Lower leg skin (tissue), 4 donors: ENCODE measurements at regions not wholly inside any gene's neighbourhood (a gene's known extent, or its start where the extent isn't known, plus 50 kb on each side); places are given as distances from the start of the nearest gene placed in this dataset.

ENCODE experiments used
- DNase-seq, 2 donors: peaks; one replicate each; pipeline ENCODE4 v3.0.0-alpha.2; 2019; ENCODE audit warnings: low spot score in 2 of 2
- H3K4me3 ChIP-seq: fragments of 200-600 bp; sonication (generic); 2 replicates; pipeline ENCODE4 v1.5.1; 2017; ENCODE audit warnings: mild to moderate bottlenecking, low read depth; ENCODE audit not compliant: poor library complexity, severe bottlenecking
- POLR2A ChIP-seq, 2 donors: fragments of 450-650 bp; IDR thresholded peaks; one replicate each; pipeline ENCODE4 v1.6.1; 2016 to 2017; ENCODE audit warnings: antibody characterized with exemption in 2 of 2, mild to moderate bottlenecking in 1 of 2, moderate library complexity in 1 of 2
- WGBS, 2 donors: methylation state at CpG; one replicate each; pipeline ENCODE4 v1.1.5; 2018; 5-methylcytosine and 5-hydroxymethylcytosine counted together
- intact Hi-C: fragments of 100-400 bp; cut with DNase I; formaldehyde crosslinking; loops from one replicate; pipeline ENCODE4 v1.15.0; 2023; ENCODE audit warnings: low total_unique reads
- TF ChIP-seq, protein P1 (sequence below), 3 donors: fragments of 450-650 bp; IDR thresholded peaks; one replicate each; pipeline ENCODE4 v1.5.1; 2016; ENCODE audit warnings: antibody characterized with exemption in 3 of 3, mild to moderate bottlenecking in 3 of 3, moderate library complexity in 2 of 3

DNA sequence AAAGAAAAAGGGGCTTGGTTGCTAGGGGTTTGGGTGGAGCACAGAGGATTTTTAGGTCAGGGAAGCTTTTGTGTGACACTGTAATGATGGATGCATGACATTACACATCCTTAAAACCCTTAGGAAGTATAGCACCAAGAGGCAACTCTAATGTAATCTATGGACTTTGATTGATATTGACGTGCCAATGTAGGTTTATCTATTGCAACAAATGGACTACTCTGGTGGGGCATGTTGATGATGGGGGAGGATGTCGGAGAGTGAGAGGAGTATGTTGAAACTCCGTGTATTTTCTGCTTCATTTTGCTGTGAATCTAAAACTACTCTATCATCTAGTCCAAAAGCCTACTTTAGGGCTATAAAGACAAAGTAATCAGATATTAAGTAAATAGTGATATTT lies 72.3 kb upstream of the PAX6 start:
- intact Hi-C loops: no loop called here

DNA sequence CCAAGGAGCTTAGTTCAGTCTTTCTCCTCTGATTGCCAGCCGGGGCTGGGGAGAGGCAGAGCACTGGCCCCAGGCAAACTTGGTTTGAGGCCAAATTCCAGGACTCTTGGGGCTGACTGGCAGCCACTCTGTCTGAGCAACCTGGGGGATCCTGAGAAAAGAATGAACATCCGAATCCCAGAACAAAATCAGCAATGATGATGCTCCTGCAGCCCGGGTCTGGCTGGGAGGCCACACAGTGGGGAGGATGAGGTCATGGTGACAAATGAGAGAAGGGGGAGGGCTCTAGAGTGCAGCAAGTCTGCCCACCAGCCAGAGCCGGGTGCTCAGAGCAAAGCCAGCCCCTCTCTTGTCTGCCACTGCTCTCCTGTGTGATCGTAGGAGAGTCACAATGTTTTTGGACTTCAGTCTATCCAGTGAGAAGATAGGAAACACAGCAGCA lies 71.8 kb upstream of the PAX6 start:
- TF ChIP-seq POLR2A (IDR thresholded peaks at IDR 0.05): no peak
- TF ChIP-seq, protein P1, sequence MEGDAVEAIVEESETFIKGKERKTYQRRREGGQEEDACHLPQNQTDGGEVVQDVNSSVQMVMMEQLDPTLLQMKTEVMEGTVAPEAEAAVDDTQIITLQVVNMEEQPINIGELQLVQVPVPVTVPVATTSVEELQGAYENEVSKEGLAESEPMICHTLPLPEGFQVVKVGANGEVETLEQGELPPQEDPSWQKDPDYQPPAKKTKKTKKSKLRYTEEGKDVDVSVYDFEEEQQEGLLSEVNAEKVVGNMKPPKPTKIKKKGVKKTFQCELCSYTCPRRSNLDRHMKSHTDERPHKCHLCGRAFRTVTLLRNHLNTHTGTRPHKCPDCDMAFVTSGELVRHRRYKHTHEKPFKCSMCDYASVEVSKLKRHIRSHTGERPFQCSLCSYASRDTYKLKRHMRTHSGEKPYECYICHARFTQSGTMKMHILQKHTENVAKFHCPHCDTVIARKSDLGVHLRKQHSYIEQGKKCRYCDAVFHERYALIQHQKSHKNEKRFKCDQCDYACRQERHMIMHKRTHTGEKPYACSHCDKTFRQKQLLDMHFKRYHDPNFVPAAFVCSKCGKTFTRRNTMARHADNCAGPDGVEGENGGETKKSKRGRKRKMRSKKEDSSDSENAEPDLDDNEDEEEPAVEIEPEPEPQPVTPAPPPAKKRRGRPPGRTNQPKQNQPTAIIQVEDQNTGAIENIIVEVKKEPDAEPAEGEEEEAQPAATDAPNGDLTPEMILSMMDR (IDR thresholded peaks at IDR 0.05): no peak
- DNase-seq: no peak
- no peak overlapping the region for H3K4me3 ChIP-seq
- WGBS, 2 donors: 15 to 22% methylated on average over 5 of the region's 5 CpGs
- intact Hi-C loops: no loop called here

More for the DNA sequence above, 72.3 kb upstream of the PAX6 start:
- DNase-seq: no peak
- TF ChIP-seq POLR2A (IDR thresholded peaks at IDR 0.05): no peak
- TF ChIP-seq, protein P1 (IDR thresholded peaks at IDR 0.05): no peak
- WGBS, 2 donors: 79 to 88% methylated on average over 3 of the region's 3 CpGs
- H3K4me3 ChIP-seq: no peak overlapping the region

DNA sequence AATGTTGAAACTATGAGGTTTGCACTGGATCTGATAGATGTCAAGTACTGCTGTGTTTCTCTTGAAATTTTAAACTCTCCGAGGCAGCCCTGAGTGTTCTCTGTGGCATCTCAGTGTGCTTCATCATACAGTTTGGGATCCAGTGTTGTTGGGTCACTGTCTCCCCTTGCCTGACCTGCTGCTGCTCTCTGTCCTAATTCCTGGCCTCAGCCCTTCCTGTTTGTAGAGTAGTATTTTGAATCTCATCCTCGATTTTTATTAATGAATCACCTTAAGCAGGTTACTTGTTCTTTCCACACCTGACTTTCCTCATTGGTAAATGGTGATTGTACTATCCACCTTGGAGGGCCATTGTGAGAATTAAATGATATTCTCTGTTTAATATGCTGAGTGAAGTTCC lies 70.7 kb upstream of the PAX6 start:
- intact Hi-C loops: no loop called here
- DNase-seq: no peak
- no peak overlapping the region for H3K4me3 ChIP-seq
- 62 to 68% methylated on average over 2 of the region's 2 CpGs for WGBS, 2 donors
- TF ChIP-seq, protein P1 (IDR thresholded peaks at IDR 0.05): no peak
- no peak for TF ChIP-seq POLR2A (IDR thresholded peaks at IDR 0.05)

DNA sequence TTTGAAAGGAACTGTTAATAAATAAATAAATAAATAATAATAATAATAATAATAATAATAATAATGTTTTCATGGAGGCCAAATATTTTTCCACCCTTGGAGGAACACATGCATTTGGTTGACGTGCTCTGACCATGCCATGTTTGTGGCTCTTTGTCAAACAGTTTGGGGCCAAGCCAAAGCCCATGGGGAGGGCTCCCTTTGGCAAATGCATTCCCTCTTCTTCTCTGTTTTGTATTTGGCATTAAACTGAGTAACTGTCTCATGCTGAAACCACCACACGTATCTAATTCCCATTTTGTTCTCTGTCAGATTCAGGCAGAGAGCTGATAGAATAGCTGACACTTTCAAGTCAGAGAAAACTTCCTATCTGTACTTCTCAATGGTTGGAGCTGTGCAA lies 68.6 kb upstream of the PAX6 start:
- DNase-seq: no peak
- H3K4me3 ChIP-seq: no peak overlapping the region
- WGBS, 2 donors: 55 to 63% methylated on average over 2 of the region's 2 CpGs
- no peak for TF ChIP-seq POLR2A (IDR thresholded peaks at IDR 0.05)
- TF ChIP-seq, protein P1 (IDR thresholded peaks at IDR 0.05): no peak
- intact Hi-C loops: no loop called here

- TF ChIP-seq, protein P1 (IDR thresholded peaks at IDR 0.05): no peak
- TF ChIP-seq POLR2A (IDR thresholded peaks at IDR 0.05): no peak
- intact Hi-C loops: loop anchor here (1.0 kb wide), 1 partner anchor 22 kb away; no protein-coding TSS in a partner anchor
- DNase-seq: no peak
- WGBS, 2 donors: 85 to 87% methylated on average over 3 of the region's 3 CpGs
- H3K4me3 ChIP-seq: no peak overlapping the region
Measured at GRCh38 chr11:31877863-31878262, 66.7 kb upstream of the PAX6 start.

GRCh38 chr11:31877083-31877482 lies 66.0 kb upstream of the PAX6 start:
- 52% methylated on average over 4 of the region's 4 CpGs for WGBS, 2 donors
- TF ChIP-seq, protein P1 (IDR thresholded peaks at IDR 0.05): no peak
- no peak for TF ChIP-seq POLR2A (IDR thresholded peaks at IDR 0.05)
- DNase-seq: no peak
- no peak overlapping the region for H3K4me3 ChIP-seq
- intact Hi-C loops: loop anchor here (1.0 kb wide), 1 partner anchor 21 kb away; no protein-coding TSS in a partner anchor
